T-helper 2 cell treated with Interferon-gamma antibody and Interleukin-4, amounts not matched to agents 100 ng/mL and 5 ng/mL, for 36 hours (primary cell): ENCODE measurements at regions not wholly inside any gene's neighbourhood (a gene's known extent, or its start where the extent isn't known, plus 50 kb on each side); places are given as distances from the start of the nearest gene placed in this dataset.

Source experiments
- intact Hi-C: fragments of 100-400 bp; cut with micrococcal nuclease; formaldehyde crosslinking; loops from one replicate; pipeline ENCODE4 v1.15.1; 2023

DNA sequence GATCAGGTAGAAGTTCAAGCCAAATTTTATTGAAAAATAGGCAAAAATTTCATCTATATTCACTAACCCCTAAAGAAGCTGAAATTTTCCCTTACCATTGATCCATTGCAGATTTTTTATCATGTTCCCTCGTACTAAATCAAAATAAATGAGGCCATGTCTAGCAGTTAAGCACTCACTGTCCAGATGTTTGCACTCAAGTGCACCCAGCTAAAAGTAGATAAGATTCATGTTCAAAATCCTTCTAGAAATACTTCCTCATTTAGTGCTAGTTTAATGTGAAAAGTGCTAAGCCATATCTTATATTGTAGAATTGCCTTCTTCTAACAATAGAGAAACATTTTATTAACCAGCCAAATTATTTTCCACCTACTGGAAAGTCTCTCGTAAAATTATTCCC lies 164.7 kb upstream of the UBE2E2 start:
- intact Hi-C loops, result no loop called here

DNA sequence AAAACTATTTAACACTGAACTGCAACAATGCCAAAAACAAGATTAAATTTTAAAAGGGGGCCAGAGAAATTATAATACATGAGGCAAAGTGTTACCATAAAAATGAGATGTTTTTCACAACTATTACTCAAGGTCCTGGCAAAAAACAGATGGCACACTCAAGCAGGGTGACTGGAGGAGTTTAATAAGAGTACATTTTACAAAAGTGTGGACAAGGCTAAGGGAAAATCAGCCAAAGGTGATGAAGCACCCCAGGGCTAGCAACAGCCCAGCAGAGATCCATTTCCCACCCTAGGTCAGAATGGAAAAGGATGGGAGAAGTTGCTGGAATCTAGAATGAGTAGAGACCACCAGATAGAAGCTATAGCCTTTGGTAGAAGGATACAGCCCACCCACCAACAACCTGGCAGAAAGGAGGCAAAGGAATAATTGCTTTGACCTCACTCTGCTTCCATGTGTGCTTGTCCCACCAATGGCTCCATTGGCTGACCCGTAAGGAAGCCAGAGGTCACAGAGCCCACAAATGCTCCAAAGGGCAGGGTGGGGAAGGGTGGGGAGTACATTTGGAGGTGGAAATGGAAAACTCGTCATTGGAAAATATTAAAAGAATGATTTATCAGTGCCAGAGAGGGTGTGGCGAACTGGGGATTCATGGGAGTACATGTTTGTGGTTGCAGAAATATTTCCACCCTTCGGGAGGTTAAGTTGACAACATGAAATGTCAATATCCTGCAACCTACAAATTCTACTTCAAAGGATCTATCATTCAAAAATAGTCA lies 161.0 kb upstream of the UBE2E2 start:
- intact Hi-C loops, result no loop called here

DNA sequence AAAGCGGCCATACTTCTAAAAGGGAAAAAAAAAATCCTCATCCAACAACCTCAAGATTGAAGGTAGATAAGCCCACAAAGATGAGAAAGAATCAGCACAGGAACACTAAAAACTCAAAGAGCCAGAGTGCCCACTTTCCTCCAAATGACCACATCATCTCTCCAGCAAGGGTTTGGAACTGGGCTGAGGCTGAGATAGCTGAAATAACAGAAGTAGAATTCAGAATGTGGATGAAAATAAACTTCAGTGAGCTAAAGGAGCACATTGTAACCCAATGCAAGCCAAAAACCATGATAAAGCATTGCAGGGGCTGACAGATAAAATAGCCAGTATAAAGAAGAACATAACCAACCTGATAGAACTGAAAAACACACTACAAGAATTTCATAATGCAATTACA lies 158.7 kb upstream of the UBE2E2 start:
- intact Hi-C loops, result no loop called here

DNA sequence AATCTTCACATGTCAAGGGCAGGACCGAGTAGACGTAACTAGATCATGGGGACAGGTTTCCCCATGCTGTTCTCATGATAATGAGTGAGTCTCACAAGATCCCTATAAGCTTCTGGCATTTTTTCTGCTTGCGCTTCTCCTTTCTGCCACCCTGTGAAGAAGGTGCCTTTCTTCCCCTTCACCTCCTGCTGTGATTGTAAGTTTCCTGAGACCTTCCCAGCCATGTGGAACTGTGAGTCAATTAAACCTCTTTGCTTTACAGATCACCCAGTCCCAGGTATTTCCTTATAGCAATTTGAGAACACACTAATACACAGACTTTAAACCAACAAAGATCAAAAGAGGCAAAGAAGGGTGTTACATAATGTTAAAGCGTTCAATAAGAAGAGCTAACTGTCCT lies 156.6 kb upstream of the UBE2E2 start:
- intact Hi-C loops, result no loop called here

DNA sequence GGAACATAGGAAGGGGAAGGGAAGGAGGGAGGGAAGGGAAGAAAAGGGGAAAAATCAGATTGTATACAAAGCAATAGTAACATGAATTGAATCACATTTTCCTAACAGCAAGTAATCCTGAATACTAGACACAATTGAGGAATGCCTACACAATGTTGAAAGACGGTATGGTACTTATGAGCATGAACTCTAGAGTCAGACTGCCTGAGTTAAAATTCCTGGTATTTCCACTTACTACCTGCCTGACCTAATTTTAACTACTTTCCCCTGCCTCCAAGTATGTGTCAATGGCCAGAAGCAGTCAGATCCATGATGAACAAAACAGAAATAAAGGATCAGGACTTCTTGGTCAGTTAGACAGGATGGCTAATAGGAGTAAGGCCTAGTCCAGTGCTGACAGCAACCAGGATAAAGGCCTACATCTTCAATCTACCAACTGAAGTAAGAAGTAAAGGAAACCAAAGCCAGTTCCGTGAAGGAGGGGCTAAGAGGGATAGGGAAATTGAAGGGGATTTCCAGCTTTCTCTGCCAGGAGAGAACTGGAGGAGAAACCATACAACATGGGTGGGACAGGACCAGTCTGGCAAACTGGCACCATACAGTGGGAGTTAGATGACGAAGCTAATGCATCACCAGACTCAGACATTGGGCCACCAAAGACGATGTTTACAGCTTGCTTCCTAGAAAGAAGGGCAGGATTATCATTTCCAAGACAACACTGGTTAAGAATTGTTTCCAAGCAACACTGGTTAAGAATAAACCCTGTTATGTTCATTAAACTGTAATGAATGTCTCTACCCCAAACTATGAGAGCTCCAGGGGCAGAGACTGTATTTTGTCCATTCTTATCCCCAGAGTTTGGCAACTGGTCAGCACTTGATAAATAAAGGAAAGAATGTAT lies 151.6 kb upstream of the UBE2E2 start:
- intact Hi-C loops, result no loop called here

DNA sequence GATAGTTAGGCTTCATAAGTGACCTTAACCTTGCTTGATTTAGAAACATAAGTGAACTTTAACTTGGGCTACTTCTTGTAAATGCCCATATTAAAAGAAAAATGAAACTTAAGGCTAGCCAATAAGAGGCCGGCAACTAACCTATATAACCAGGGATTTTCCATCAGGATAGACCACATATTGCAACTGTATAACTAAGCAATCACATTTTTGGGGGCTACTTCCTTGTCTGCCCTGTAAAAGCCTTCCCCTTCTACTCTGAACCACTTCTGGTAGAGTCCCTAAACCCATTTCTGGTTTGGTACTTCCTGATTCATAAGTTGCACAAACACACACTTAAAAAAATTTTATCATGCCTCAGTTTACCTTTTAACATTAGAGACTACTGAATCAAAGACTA lies 150.9 kb upstream of the UBE2E2 start:
- intact Hi-C loops, result no loop called here

DNA sequence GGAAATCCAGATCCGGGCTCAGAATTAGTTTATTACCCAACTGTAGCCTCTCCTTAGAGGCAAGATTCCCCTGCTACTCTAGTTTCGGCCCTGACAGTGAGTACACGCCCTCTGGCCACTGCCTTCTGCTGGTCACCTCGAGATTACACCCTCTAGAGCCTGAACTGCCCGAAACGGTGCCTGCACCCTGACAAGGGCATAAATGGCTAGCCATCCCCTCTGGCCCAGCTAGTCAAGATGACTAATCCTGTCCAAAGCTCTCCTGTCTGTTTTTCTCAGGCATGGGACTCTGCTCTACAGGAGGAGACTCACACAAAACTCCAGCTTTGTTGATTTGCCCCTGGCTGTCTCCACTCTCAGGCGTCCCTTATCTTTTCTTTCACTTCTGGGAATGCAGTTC lies 150.5 kb upstream of the UBE2E2 start:
- intact Hi-C loops, result no loop called here

DNA sequence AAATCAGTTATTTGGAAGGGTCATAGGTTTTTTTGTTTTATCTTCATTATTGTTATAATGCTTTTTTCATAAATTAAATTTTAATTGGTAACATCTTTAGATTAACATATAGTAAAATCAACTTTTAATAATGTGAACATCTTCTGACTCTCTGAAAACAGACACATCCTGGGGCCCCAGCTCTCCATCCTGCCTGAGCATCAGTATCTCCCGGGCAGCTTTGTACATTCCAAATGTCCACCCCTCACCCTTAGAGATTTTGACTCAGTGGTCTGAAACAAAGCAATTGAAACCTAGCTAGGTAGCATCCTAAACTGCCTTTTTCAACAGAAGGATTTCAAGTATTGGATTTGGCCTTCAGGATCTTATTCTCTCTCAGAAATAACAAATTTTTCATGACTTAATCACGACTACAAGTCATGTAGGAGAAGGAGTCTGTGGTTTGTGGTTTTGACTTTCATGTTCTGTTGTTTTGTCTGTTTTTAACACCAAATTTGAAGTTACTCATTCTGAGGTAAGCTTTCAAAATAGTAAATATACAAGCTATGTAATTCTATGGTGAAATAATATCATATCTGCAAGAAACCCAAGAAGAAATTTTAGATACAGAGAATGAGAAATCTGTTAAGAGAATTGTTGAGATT lies 147.3 kb upstream of the UBE2E2 start:
- intact Hi-C loops, result no loop called here

DNA sequence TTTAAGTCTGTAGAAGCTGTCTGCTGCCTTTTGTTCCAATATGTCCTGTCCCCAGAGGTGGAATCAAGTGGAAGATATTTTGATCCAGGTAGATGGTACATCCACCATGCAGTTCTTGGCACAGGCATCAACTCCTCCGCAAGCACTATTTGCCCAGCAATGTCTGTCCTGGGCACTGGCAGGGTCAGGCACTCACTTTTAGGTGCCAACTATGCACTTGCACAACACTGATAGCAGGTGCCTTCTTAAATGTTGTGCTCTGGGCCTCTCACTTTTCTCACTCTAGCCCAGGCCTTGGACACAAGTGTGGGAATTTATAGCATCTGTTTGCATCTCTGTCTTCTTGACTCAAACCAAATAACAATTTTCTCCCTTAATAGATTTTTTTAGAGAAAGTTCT lies 140.5 kb upstream of the UBE2E2 start:
- intact Hi-C loops, result no loop called here

DNA sequence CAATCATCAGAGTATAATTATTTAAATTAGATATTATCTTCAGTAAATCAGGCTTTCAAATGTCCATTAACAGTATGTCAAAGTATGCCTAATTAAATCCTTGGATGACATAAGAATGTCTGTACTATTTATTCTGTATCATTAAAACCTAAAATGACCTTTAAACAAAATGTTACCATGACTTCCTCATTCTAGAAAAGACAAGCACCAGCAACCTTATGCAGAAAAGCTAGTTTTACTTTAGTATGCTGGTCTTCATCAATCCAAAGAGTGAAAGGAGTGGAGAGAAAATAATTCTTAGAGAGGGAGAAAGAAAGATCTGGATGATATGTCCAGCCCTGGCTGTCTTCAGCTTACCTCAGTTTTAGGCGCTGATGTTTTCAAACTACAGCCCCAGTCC lies 140.1 kb upstream of the UBE2E2 start:
- intact Hi-C loops, result no loop called here

DNA sequence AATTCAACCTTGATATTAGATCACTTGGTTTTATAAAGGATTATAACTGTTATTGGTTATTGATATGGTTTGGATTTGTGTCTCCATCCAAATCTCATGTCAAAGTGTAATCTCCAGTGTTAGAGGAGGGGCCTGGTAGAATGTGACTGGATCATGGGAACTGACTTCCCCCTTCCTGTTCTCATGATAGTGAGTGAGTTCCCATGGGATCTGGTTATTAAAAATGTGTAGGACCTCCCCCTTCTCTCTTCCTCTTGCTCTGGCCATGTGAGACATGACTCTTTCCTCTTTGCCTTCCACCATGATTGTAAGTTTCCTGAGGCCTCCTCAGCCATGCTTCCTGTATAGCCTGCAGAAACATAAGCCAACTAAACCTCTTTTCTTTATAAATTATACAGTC lies 136.0 kb upstream of the UBE2E2 start:
- intact Hi-C loops, result no loop called here

DNA sequence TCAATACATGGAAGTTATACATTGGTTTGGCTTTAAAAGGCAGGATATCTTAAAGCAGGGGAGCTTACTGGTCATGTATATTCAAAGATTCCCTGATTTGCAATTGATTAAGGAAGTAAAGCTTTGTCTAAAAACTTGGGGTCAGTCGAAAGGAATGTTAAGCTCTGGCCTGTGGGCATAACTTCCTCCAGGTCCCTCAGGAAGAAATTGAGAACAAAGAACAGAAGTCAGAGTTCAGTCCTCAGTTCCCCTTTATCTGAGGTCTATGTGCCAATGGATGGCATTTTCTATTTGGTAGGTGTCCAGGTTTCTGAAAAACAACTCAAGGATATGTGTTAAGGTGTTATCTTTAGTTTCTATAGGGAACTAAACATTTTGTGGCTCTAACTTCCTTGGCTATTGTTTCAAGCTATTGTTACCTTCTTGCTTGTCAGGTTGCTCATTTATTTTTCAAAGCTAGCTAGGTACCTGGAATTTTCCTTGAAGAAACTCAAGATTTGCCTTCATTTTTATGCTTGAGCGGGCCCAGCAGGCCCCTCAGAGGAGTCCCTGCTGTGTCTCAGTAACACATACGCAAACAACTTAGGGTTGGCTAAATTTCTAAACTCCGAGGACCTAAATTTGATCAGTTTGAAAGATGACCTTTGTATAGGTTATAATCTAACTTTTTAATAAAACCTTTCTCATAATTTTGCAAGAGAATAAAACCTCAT lies 135.0 kb upstream of the UBE2E2 start:
- intact Hi-C loops, result no loop called here

DNA sequence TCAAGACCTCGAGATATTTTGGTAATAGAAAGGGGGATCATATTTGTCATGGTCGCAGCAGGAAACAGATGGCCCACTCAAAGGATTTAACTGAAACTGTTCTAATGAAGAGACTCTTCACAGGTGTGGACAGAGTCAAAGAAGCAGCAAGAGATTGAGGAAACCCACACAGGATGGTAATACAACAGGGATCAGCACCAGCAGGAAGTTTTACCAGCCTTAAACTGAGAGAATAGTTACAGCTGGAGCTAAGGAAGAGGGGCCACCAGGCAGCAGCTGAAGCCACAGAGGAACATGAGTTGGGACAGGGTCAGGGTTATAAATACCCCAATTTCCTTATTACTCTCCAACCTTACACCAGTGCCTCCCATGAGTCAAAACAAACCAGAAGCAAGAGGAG lies 131.8 kb upstream of the UBE2E2 start:
- intact Hi-C loops, result no loop called here

DNA sequence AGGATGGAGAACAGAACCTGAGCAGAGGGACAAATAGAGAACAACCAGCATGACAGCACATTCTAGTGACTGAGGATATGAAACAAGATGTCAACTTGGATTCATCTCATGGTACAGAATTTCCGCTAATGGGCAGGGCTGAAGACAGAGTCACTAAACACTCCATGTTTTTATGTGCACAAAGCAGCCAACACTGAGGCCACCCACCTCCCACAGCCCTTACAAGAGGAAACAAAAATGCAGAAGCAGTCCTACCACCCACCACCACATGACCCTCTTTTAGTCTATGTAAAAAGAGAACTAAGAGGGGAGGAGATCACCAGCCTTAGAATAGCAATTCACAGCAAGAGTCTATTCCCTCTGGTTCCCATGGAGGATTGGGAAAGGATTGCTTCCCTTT lies 131.4 kb upstream of the UBE2E2 start:
- intact Hi-C loops, result no loop called here

DNA sequence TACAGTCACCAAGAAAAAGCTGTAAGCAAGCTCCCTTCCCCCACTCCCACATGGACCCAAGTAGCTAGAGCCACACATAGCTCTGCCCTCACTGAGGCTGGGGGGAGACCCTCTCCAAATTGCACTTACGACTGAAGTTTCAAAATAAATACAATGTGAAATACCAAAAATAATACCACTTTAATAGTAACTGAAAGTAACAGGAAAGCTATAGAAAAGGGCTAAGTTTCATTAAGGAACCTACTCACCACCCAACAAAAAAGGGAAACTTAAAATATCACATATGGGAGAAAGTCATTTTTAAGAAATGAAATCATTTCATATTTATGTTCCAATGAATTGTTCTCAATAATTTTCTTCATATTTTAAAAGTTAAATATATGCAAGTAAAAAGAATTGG lies 130.4 kb upstream of the UBE2E2 start:
- intact Hi-C loops, result no loop called here

DNA sequence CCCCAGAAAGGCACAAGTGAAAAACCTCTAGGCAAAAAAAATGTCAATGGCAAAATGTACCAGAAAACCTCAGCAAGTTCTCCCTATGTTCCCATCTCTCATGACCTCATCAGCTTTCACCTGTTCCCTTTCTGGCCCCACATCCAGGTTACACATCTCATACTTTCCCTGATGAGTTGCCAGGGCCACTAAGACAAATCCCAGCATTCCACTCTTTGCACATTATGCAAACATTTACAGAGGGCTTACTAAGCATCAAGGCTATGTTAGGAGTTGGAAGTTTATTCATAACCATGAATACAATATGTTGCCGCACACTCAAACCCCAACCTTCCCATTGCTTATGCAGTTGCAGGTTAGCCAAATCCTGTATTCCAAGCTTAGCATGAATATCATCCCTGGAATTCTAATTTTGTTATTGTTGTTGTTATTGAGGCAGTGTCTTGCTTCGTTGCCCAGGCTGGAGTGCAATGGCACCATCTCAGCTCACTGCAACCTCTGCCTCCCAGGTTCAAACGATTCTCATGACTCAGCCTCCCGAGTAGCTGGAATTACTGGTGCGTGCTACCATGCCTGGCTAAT lies 129.3 kb upstream of the UBE2E2 start:
- intact Hi-C loops, result no loop called here

DNA sequence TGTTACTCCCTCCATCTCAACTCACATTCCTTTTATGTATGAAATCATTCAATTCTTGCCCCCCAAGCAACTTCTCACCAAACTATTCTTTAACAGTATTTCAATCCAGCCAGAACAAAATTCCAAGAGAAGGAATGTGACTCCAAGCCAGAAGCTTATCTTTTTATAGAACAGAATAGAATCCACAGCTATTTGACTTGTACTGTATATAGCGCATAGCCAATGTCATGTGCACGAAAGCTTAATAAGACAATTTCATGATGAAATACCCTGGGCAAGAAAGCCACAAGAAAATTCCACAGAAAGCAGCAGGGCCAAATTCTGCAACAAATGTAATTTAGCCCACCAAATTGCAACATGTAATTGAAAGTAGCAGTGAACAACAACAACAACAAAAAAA lies 127.6 kb upstream of the UBE2E2 start:
- intact Hi-C loops, result no loop called here

DNA sequence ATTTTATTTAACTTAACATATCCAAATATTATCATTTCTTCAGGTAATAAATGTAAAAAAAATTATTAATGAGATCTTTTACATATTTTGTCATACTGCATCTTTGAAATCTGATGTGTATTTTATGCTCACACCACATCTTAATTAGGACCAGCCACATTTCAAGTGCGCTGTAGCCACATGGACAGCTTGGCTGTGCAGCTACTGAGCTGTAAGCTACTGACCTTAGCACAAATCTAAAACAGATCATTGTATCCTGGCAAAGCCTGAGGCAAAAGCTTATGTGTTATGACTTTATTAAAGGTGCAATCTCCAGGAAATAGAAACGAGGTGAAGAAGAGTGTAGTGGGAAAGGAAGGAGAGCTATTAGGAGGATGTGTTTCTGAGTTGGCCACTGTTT lies 126.7 kb upstream of the UBE2E2 start:
- intact Hi-C loops, result no loop called here

DNA sequence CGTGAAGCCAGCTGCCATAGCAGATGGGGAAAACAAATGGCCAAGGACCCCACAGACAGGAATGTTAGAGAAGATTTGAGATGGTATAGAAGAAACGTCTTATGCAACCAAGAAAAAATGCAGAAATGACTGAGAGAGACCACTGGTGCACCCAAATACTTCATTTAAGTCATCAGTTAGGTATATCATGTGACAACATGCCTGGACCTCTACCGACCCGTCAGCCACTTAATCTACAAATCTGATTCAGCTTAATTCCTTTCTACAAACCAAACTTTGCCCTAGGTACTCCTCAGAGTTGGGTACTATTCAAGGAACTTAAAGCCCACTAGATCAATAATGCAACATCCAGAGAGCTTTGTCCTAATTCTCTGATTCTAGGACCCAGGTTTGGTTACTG lies 126.0 kb upstream of the UBE2E2 start:
- intact Hi-C loops, result no loop called here

DNA sequence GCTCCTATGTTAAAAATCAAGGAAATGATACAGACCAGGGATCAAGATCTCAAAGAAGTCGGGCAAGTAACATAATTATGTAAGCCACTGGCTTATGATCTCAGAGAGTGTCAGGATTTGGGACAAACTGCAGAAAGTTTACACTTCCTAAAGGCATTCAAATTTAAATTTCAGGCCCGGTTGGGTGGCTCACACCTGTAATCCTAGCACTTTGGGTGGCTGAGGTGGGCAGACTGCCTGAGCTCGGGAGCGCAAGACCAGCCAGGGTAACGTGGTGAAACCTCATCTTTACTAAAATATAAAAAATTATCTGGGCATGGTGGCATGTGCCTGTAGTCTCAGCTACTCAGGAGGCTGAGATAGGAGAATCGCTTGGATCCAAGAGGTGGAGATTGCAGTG lies 124.4 kb upstream of the UBE2E2 start:
- intact Hi-C loops, result no loop called here

DNA sequence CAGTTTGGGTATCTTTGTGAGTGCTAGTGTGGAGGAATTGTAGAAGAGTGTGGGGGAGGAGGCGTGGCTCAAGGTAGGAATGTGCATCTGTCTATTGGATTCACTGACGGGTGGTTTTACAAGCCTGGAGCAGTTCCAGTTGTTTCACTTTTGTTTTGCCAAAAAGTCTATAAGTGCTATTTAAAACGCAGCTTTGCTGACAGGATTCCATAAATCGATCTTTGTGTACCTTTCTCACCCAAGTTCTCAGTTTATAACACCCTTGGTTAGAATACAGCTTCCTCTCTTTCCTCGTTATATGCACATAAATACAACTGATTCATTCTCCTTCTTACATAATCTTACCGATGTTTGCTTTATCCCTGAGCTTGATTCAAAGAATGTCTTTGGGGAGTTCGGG lies 123.2 kb upstream of the UBE2E2 start:
- intact Hi-C loops, result no loop called here
